Mesothelial cell of epicardium (in vitro differentiated cells): ENCODE measurements at regions not wholly inside any gene's neighbourhood (a gene's known extent, or its start where the extent isn't known, plus 50 kb on each side); places are given as distances from the start of the nearest gene placed in this dataset.

Experiments used
- DNase-seq, 2 experiments: peaks; one replicate each; pipeline ENCODE4 v3.0.0; 2021; ENCODE audit warnings: low spot score in 2 of 2; ENCODE audit not compliant: unreplicated experiment in 2 of 2
- H3K27ac Mint-ChIP-seq: 2 replicates; pipeline ENCODE4 v1.8.0; 2021; ENCODE audit warnings: mixed read lengths
- H3K27me3 Mint-ChIP-seq: 2 replicates; pipeline ENCODE4 v1.8.0; 2021; ENCODE audit warnings: low read depth, mixed read lengths
- H3K36me3 Mint-ChIP-seq: 2 replicates; pipeline ENCODE4 v1.8.0; 2021; ENCODE audit warnings: mixed read lengths
- H3K4me1 Mint-ChIP-seq: 2 replicates; pipeline ENCODE4 v1.8.0; 2021; ENCODE audit warnings: mixed read lengths
- H3K4me3 Mint-ChIP-seq: 2 replicates; pipeline ENCODE4 v1.8.0; 2021; ENCODE audit warnings: mild to moderate bottlenecking, moderate library complexity, mixed read lengths
- H3K9me3 Mint-ChIP-seq: 2 replicates; pipeline ENCODE4 v1.8.0; 2021; ENCODE audit warnings: mixed read lengths
- TF ChIP-seq, protein P1 (sequence below): fragments of 200-600 bp; sonication (generic); IDR thresholded peaks from one replicate; pipeline ENCODE4 v1.5.0; 2021; ENCODE audit warnings: antibody characterized with exemption; ENCODE audit not compliant: unreplicated experiment

DNA sequence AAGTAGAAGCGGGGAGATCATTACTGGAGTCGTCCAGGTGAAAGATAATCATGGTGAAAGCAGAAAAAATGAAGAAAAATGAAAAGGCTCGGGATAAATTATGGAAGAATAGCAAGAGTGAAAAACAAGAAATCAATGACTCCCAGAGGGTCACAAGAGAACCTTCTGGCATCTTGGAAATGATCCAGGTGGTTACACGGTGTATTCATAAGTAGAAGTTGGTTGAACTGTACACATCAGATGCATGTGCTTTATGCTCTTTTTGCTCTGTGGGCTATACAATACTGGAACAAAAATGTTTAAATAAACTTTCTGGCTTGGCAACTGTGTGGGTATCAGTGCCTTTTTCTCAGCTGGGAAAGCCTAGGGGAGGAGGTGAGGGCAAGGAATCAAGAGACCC lies 348.9 kb downstream of the RND3 start:
- Mint-ChIP-seq H3K4me3 (no peak overlapping the region), H3K9me3 (peaks cover 3% of the 10 kb centered on the region), H3K27me3 (no peaks in the 10 kb centered on the region), H3K27ac (peak overlapping the region; percentile 60), H3K4me1 (peaks cover 79% of the 10 kb centered on the region), H3K36me3 (no peaks in the 10 kb centered on the region)
- no peak for DNase-seq
- TF ChIP-seq, protein P1, sequence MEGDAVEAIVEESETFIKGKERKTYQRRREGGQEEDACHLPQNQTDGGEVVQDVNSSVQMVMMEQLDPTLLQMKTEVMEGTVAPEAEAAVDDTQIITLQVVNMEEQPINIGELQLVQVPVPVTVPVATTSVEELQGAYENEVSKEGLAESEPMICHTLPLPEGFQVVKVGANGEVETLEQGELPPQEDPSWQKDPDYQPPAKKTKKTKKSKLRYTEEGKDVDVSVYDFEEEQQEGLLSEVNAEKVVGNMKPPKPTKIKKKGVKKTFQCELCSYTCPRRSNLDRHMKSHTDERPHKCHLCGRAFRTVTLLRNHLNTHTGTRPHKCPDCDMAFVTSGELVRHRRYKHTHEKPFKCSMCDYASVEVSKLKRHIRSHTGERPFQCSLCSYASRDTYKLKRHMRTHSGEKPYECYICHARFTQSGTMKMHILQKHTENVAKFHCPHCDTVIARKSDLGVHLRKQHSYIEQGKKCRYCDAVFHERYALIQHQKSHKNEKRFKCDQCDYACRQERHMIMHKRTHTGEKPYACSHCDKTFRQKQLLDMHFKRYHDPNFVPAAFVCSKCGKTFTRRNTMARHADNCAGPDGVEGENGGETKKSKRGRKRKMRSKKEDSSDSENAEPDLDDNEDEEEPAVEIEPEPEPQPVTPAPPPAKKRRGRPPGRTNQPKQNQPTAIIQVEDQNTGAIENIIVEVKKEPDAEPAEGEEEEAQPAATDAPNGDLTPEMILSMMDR = no peak

DNA sequence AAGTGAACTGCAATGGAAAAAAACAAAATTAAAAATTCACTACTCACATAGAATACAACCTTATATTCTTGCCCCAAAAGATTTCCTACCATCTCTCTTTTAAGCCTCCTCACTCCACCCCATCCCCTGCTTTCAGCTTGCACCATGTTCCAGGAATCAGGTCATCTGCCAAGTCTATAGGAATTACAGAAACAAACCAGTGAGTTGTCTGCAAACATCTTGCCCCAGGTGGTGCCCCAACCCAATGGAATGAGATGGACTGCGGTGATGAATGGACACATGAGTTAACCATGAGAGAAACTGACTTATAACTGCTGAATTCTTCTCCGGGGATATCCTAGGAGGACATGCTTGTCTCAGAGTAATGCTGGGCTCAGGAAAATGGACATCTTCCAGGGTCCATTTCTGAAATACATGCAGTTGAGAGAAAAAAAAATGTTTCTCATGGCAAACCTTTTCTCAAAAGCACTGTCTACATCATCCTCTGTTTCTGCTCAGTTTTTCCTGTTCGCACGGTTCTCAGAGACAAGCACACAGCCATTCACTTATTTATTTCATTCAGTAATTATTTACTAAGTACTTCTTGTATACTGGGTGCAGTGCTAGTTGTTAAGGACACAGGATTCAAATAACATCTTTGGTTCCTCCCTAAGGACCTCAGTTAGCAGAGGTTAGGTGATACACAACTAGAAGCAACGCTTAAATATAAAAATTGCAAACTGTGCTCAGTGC lies 350.0 kb downstream of the RND3 start:
- H3K27me3 Mint-ChIP-seq = no peaks in the 10 kb centered on the region
- H3K9me3 Mint-ChIP-seq = no peaks in the 10 kb centered on the region
- no peak overlapping the region for H3K4me3 Mint-ChIP-seq
- no peaks in the 10 kb centered on the region for H3K36me3 Mint-ChIP-seq
- H3K4me1 Mint-ChIP-seq = peaks cover 76% of the 10 kb centered on the region
- no peak for DNase-seq
- H3K27ac Mint-ChIP-seq = peak overlapping the region; percentile 70
- TF ChIP-seq, protein P1 = no peak

DNA sequence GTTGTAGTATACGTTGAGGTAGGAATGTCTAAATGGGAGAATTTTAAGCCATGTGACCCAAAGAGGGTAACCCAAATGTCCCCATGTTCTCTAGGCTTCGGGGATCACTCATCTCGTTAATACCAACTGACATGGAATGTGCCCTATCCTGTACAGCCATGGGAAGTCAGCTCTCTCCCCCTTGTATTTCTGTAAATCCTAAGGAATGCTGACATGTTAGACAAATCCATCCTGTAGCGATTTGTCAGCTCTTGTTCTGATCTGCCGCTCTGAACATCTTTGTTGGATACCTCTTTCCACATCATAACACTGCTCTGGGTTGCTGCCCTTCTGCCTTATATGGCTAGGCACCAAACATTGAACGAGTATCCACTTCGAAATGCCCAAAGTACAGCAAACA lies 350.6 kb downstream of the RND3 start:
- Mint-ChIP-seq H3K27me3 (no peaks in the 10 kb centered on the region), H3K4me1 (peaks cover 78% of the 10 kb centered on the region), H3K4me3 (no peak overlapping the region), H3K27ac (peak overlapping the region; percentile 70), H3K36me3 (no peaks in the 10 kb centered on the region), H3K9me3 (no peaks in the 10 kb centered on the region)
- TF ChIP-seq, protein P1 = no peak
- DNase-seq = no peak

DNA sequence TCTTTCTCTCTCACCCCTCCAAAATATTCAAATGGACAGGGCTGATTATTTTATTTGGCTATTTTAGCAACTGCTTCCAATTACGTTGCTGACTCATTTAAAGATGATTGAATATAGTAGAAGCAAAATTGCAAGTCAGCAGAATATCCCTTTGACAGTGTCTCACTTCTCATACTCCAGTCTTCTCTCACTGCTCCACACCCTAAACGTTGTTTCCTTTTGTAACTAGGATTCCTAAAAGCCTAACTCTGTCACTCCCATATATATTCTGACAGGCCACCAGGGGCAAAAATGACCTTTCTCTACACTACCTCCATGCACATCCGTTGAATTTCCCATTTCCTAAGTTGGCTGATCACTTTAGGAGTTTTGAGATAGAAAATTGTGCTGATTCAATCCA lies 351.1 kb downstream of the RND3 start:
- H3K36me3 Mint-ChIP-seq = no peaks in the 10 kb centered on the region
- peaks cover 74% of the 10 kb centered on the region for H3K4me1 Mint-ChIP-seq
- no peak for DNase-seq
- TF ChIP-seq, protein P1 = no peak
- no peaks in the 10 kb centered on the region for H3K9me3 Mint-ChIP-seq
- no peaks in the 10 kb centered on the region for H3K27me3 Mint-ChIP-seq
- no peak overlapping the region for H3K4me3 Mint-ChIP-seq
- peak overlapping the region; percentile 54 for H3K27ac Mint-ChIP-seq

DNA sequence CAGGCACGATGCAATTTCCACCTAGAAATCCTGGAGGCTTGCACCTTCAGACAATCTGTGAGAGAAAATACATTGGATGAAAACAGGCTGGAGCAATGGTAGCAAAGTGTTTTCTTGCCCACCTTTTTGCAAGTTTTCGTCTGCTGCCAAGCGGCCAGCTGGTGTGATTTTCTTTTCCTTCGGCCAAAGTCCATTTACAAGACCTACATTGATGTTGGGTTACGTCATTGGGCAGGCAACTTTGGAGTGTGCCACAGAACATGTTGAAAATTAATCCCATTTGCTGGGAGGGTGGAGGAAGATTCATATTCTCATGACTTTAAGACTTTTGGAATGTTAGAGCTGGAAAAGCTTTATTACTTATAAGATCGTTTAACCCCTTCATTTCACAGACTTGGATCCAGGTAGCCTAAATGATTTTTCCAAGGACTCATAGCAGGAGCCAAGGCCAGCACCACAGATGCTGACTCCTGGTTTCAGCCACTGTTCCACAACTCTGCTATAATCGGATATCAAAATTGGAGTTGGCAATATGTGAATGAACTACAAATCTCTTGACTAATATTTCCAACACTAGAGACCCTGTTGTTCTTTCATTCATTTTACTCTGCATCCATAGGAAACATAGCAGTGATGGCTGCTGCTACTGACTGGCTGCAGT lies 352.1 kb downstream of the RND3 start:
- no peak for DNase-seq
- Mint-ChIP-seq H3K27me3 (no peaks in the 10 kb centered on the region), H3K27ac (peak overlapping the region; percentile 85), H3K9me3 (no peaks in the 10 kb centered on the region), H3K36me3 (no peaks in the 10 kb centered on the region), H3K4me1 (peaks cover 72% of the 10 kb centered on the region), H3K4me3 (no peak overlapping the region)
- TF ChIP-seq, protein P1 = no peak
